PC-3 (cell line): ENCODE measurements at regions not wholly inside any gene's neighbourhood (a gene's known extent, or its start where the extent isn't known, plus 50 kb on each side); places are given as distances from the start of the nearest gene placed in this dataset.

Experiments used
- ATAC-seq: fragments of 200-7000 bp; cut with Tn5 transposase; 2 replicates; pipeline ENCODE4 v1.9.1; 2020; ENCODE audit warnings: mild to moderate bottlenecking, moderate library complexity
- BruUV-seq: library from RNA; stranded (reverse); fragments of 400-500 nt; replicated peaks from 2 replicates; lab custom pipeline; 2021; lab: Mats Ljungman, UMichigan
- CTCF ChIA-PET: fragments of 300-600 bp; sonication (Branson Sonifier 250); formaldehyde crosslinking; loops from one replicate; lab custom pipeline; 2022; ENCODE audit warnings: antibody characterized with exemption; lab: Charles Lee
- POLR2A ChIA-PET: fragments of 300-600 bp; sonication (Branson Sonifier 250); formaldehyde crosslinking; loops from one replicate; lab custom pipeline; 2022; ENCODE audit warnings: antibody characterized with exemption; ENCODE audit not compliant: unreplicated experiment; lab: Charles Lee
- DNase-seq: peaks from one replicate; pipeline ENCODE4 v3.0.0-alpha.2; 2015
- H2AFZ ChIP-seq: fragments of 300-600 bp; sonication (generic); 2 replicates; pipeline ENCODE4 v1.6.0; 2016; ENCODE audit warnings: antibody characterized with exemption, low read length
- H3F3A ChIP-seq: fragments of 300-600 bp; sonication (generic); one replicate; pipeline ENCODE4 v1.6.0; 2017; ENCODE audit warnings: antibody characterized with exemption, low read length, control low read depth, mild to moderate bottlenecking; ENCODE audit not compliant: unreplicated experiment
- H3K27ac ChIP-seq: fragments of 300-600 bp; sonication (generic); 2 replicates; pipeline ENCODE4 v1.5.1; 2016; ENCODE audit warnings: mild to moderate bottlenecking, low read length
- H3K27me3 ChIP-seq: fragments of 300-600 bp; sonication (generic); 2 replicates; pipeline ENCODE4 v1.6.1; 2016; ENCODE audit warnings: low read length, mixed read lengths
- H3K36me3 ChIP-seq: fragments of 300-600 bp; sonication (generic); 2 replicates; pipeline ENCODE4 v1.6.1; 2016; ENCODE audit warnings: low read depth, mixed run types, low read length, mixed read lengths
- H3K4me1 ChIP-seq: fragments of 300-600 bp; sonication (generic); 2 replicates; pipeline ENCODE4 v1.5.1; 2016; ENCODE audit warnings: low read length; ENCODE audit not compliant: insufficient read depth
- H3K4me2 ChIP-seq: fragments of 300-600 bp; sonication (generic); 2 replicates; pipeline ENCODE4 v1.6.0; 2016; ENCODE audit warnings: low read length
- H3K4me3 ChIP-seq: fragments of 300-600 bp; sonication (generic); 2 replicates; pipeline ENCODE4 v1.5.1; 2016; ENCODE audit warnings: mild to moderate bottlenecking, low read length, mixed read lengths
- H3K79me2 ChIP-seq: fragments of 300-600 bp; sonication (generic); 2 replicates; pipeline ENCODE4 v1.6.1; 2017; ENCODE audit warnings: low read length, mixed read lengths
- H3K9ac ChIP-seq: fragments of 300-600 bp; sonication (generic); 2 replicates; pipeline ENCODE4 v1.6.0; 2016; ENCODE audit warnings: mild to moderate bottlenecking, low read length
- H3K9me2 ChIP-seq: fragments of 300-600 bp; sonication (generic); replicated peaks from 2 replicates; pipeline ENCODE4 v1.6.1; 2016; ENCODE audit warnings: mixed run types, low read length, mixed read lengths
- H3K9me3 ChIP-seq: fragments of 300-600 bp; sonication (generic); 2 replicates; pipeline ENCODE4 v1.6.1; 2016; ENCODE audit warnings: low read length, mixed read lengths
- H4K20me1 ChIP-seq: fragments of 300-600 bp; sonication (generic); 2 replicates; pipeline ENCODE4 v1.6.1; 2016; ENCODE audit warnings: low read length, mixed read lengths
- CTCF ChIP-seq: fragments of 300-600 bp; sonication (generic); conservative IDR thresholded peaks from 2 replicates; pipeline ENCODE4 v1.5.1; 2017; ENCODE audit warnings: antibody characterized with exemption, low read depth, mild to moderate bottlenecking, low read length
- EZH2 ChIP-seq: fragments of 300-600 bp; sonication (generic); IDR thresholded peaks from one replicate; pipeline ENCODE4 v1.6.1; 2017; ENCODE audit warnings: antibody characterized with exemption, mild to moderate bottlenecking, low read length; ENCODE audit not compliant: unreplicated experiment
- EZH2phosphoT487 ChIP-seq: fragments of 300-600 bp; sonication (generic); IDR thresholded peaks from 2 replicates; pipeline ENCODE4 v1.6.1; 2018; ENCODE audit warnings: mild to moderate bottlenecking, antibody characterized with exemption, low read length, borderline replicate concordance
- intact Hi-C: fragments of 100-400 bp; cut with micrococcal nuclease; formaldehyde crosslinking; loops from 2 replicates; pipeline ENCODE4 v1.9.0; 2023

GRCh38 chr12:90441431-90441830 lies 513.5 kb downstream of the CCER1 start:
- ATAC-seq, result no peak
- H3K27me3 ChIP-seq, result no peaks in the 10 kb centered on the region
- DNase-seq, result no peak
- no peaks in the 10 kb centered on the region for H3F3A ChIP-seq
- TF ChIP-seq CTCF (peak; percentile 27; the same call in 1 of the 2 replicates), EZH2 (no peak), EZH2phosphoT487 (no peak)
- H4K20me1 ChIP-seq, result no peaks in the 10 kb centered on the region
- H3K4me2 ChIP-seq, result no peak overlapping the region
- H3K9me3 ChIP-seq, result no peaks in the 10 kb centered on the region
- H3K27ac ChIP-seq, result no peak overlapping the region
- no peak overlapping the region for H2AFZ ChIP-seq
- ChIA-PET CTCF (no interaction called here), POLR2A (no interaction called here)
- H3K79me2 ChIP-seq, result no peaks in the 10 kb centered on the region
- H3K4me1 ChIP-seq, result no peaks in the 10 kb centered on the region
- no peaks in the 10 kb centered on the region for H3K9me2 ChIP-seq
- intact Hi-C loops, result no loop called here
- no peaks in the 10 kb centered on the region for H3K36me3 ChIP-seq
- H3K9ac ChIP-seq, result no peak overlapping the region
- no TSS peak for BruUV-seq
- H3K4me3 ChIP-seq, result no peak overlapping the region

- Histone ChIP-seq H3K36me3 (no peaks in the 10 kb centered on the region), H3K27me3 (no peaks in the 10 kb centered on the region), H3K4me2 (no peak overlapping the region), H3K4me3 (no peak overlapping the region), H3K4me1 (no peaks in the 10 kb centered on the region; the same call in 1 of the 2 replicates), H3K27ac (no peak overlapping the region), H3K9ac (no peak overlapping the region), H3K9me3 (0 out of 2 replicates have a peak, but pooled peaks cover under 1% of the 10 kb centered on the region), H4K20me1 (no peaks in the 10 kb centered on the region), H3F3A (no peaks in the 10 kb centered on the region), H3K79me2 (no peaks in the 10 kb centered on the region), H2AFZ (no peak overlapping the region), H3K9me2 (no peaks in the 10 kb centered on the region)
- no peak for ATAC-seq
- no peak for DNase-seq
- TF ChIP-seq CTCF, result no peak
- no peak for TF ChIP-seq EZH2phosphoT487
- TF ChIP-seq EZH2, result no peak
- intact Hi-C loops, result no loop called here
- ChIA-PET POLR2A (interaction anchor here (0.6 kb wide), 1 partner anchor 1459 kb away, joined by 3 read pairs; no protein-coding TSS in a partner anchor), CTCF (no interaction called here)
- no TSS peak for BruUV-seq
These were observed 526.1 kb downstream of the CCER1 start for GRCh38 chr12:90428881-90429280.

DNA sequence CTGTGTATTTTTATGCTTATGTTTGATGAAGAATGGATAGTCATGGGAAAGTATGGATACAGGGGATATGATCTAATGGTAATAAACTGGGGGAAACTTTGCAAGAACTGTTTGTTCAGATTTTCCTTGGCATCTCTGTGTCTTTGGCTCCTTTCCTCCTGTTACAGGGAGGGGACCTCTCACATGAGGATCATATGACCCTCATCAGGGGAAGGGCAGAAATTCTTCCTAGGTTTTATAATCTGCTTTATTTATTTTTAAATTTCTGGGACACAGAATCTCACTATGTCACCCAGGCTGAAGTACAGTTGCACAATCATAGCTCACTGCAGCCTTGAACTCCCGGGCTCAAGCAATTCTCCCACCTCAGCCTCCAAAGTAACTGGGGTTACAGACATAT lies 526.5 kb downstream of the CCER1 start:
- H3K9me2 ChIP-seq, result no peaks in the 10 kb centered on the region
- no peak overlapping the region for H2AFZ ChIP-seq
- no TSS peak for BruUV-seq
- ChIA-PET CTCF (no interaction called here), POLR2A (no interaction called here)
- no peaks in the 10 kb centered on the region for H3K9me3 ChIP-seq
- H3K4me1 ChIP-seq, result no peaks in the 10 kb centered on the region; the same call in 1 of the 2 replicates
- no peak overlapping the region for H3K4me2 ChIP-seq
- no peaks in the 10 kb centered on the region for H3K27me3 ChIP-seq
- no peak for ATAC-seq
- H4K20me1 ChIP-seq, result no peaks in the 10 kb centered on the region
- no peaks in the 10 kb centered on the region for H3K79me2 ChIP-seq
- DNase-seq, result no peak
- no peaks in the 10 kb centered on the region for H3F3A ChIP-seq
- H3K27ac ChIP-seq, result no peak overlapping the region
- H3K4me3 ChIP-seq, result no peak overlapping the region
- intact Hi-C loops, result no loop called here
- TF ChIP-seq EZH2phosphoT487 (no peak), CTCF (no peak), EZH2 (no peak)
- no peaks in the 10 kb centered on the region for H3K36me3 ChIP-seq
- no peak overlapping the region for H3K9ac ChIP-seq
